ENCODE measurements at regions not wholly inside any gene's neighbourhood (a gene's known extent, or its start where the extent isn't known, plus 50 kb on each side); places are given as distances from the start of the nearest gene placed in this dataset.

- TF ChIP-seq, protein P1, sequence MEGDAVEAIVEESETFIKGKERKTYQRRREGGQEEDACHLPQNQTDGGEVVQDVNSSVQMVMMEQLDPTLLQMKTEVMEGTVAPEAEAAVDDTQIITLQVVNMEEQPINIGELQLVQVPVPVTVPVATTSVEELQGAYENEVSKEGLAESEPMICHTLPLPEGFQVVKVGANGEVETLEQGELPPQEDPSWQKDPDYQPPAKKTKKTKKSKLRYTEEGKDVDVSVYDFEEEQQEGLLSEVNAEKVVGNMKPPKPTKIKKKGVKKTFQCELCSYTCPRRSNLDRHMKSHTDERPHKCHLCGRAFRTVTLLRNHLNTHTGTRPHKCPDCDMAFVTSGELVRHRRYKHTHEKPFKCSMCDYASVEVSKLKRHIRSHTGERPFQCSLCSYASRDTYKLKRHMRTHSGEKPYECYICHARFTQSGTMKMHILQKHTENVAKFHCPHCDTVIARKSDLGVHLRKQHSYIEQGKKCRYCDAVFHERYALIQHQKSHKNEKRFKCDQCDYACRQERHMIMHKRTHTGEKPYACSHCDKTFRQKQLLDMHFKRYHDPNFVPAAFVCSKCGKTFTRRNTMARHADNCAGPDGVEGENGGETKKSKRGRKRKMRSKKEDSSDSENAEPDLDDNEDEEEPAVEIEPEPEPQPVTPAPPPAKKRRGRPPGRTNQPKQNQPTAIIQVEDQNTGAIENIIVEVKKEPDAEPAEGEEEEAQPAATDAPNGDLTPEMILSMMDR (IDR thresholded peaks at IDR 0.05), result no peak
- no peak for TF ChIP-seq POLR2A (IDR thresholded peaks at IDR 0.05)
Measured at GRCh38 chr5:158084292-158084691, 225.3 kb upstream of the CLINT1 start.
